ENCODE measurements at regions not wholly inside any gene's neighbourhood (a gene's known extent, or its start where the extent isn't known, plus 50 kb on each side); places are given as distances from the start of the nearest gene placed in this dataset.

- Histone ChIP-seq H3K27me3 (ENCODE audit: insufficient read depth, insufficient read length) (no peaks in the 10 kb centered on the region), H3K4me1 (ENCODE audit: insufficient read depth, insufficient read length) (no peaks in the 10 kb centered on the region), H3K9me3 (ENCODE audit: insufficient read depth, low read length) (no peaks in the 10 kb centered on the region), H3K36me3 (ENCODE audit: insufficient read depth, insufficient read length, low read length) (no peaks in the 10 kb centered on the region), H3K9ac (ENCODE audit: insufficient read length, low read depth) (no peak overlapping the region), H3K4me3 (ENCODE audit: insufficient read length, low read depth) (no peak overlapping the region)
- DNase-seq (ENCODE audit: low read depth, low spot score): no peak
- TF ChIP-seq ZNF274 (IDR thresholded peaks at IDR 0.05; ENCODE audit: low read depth, low read length): no peak
- no peak for TF ChIP-seq YY1 (IDR thresholded peaks at IDR 0.05; ENCODE audit: insufficient read depth, insufficient read length)
- TF ChIP-seq SUZ12 (IDR thresholded peaks at IDR 0.05; ENCODE audit: extremely low read depth, insufficient read depth, insufficient read length): no peak
Measured at GRCh38 chr12:66741919-66742318, 63.0 kb upstream of the GRIP1 start.

GRCh38 chr12:66742508-66743367 is 63.9 kb upstream of the GRIP1 start:
- H3K27me3 ChIP-seq (ENCODE audit: insufficient read depth, insufficient read length): no peaks in the 10 kb centered on the region
- H3K9ac ChIP-seq (ENCODE audit: insufficient read length, low read depth): no peak overlapping the region
- no peak overlapping the region for H3K4me3 ChIP-seq (ENCODE audit: insufficient read length, low read depth)
- no peaks in the 10 kb centered on the region for H3K4me1 ChIP-seq (ENCODE audit: insufficient read depth, insufficient read length)
- H3K36me3 ChIP-seq (ENCODE audit: insufficient read depth, insufficient read length, low read length): no peaks in the 10 kb centered on the region
- TF ChIP-seq SUZ12 (IDR thresholded peaks at IDR 0.05; ENCODE audit: extremely low read depth, insufficient read depth, insufficient read length) (no peak), YY1 (IDR thresholded peaks at IDR 0.05; ENCODE audit: insufficient read depth, insufficient read length) (no peak), ZNF274 (IDR thresholded peaks at IDR 0.05; ENCODE audit: low read depth, low read length) (no peak)
- no peaks in the 10 kb centered on the region for H3K9me3 ChIP-seq (ENCODE audit: insufficient read depth, low read length)
- no peak for DNase-seq (ENCODE audit: low read depth, low spot score)

DNA sequence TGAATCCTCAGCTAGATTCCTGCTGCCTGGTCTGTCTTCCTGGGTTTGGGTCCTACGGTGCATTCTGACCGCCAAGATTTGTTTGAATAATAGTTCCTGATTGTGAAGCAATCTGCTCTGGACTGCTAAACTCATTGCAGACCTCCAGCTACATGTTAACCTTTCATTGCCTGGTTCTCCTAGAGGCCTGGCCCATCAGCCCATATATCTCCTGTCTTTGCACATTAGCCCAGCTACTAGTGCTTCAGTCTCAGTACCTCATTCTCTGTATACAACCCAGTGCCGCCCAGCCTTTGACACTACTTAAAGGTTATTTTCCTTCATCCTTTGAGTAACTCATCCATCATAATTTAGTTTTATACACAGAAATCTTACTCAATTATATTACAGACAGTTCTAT is 65.6 kb upstream of the GRIP1 start:
- H3K4me1 ChIP-seq (ENCODE audit: insufficient read depth, insufficient read length): no peaks in the 10 kb centered on the region
- H3K9ac ChIP-seq (ENCODE audit: insufficient read length, low read depth): no peak overlapping the region
- DNase-seq (ENCODE audit: low read depth, low spot score): no peak
- no peak overlapping the region for H3K4me3 ChIP-seq (ENCODE audit: insufficient read length, low read depth)
- no peaks in the 10 kb centered on the region for H3K9me3 ChIP-seq (ENCODE audit: insufficient read depth, low read length)
- no peaks in the 10 kb centered on the region for H3K27me3 ChIP-seq (ENCODE audit: insufficient read depth, insufficient read length)
- TF ChIP-seq ZNF274 (IDR thresholded peaks at IDR 0.05; ENCODE audit: low read depth, low read length) (no peak), YY1 (IDR thresholded peaks at IDR 0.05; ENCODE audit: insufficient read depth, insufficient read length) (no peak), SUZ12 (IDR thresholded peaks at IDR 0.05; ENCODE audit: extremely low read depth, insufficient read depth, insufficient read length) (no peak)
- no peaks in the 10 kb centered on the region for H3K36me3 ChIP-seq (ENCODE audit: insufficient read depth, insufficient read length, low read length)

- H3K9ac ChIP-seq (ENCODE audit: insufficient read length, low read depth): no peak overlapping the region
- TF ChIP-seq SUZ12 (IDR thresholded peaks at IDR 0.05; ENCODE audit: extremely low read depth, insufficient read depth, insufficient read length) (no peak), ZNF274 (IDR thresholded peaks at IDR 0.05; ENCODE audit: low read depth, low read length) (no peak), YY1 (IDR thresholded peaks at IDR 0.05; ENCODE audit: insufficient read depth, insufficient read length) (no peak)
- H3K27me3 ChIP-seq (ENCODE audit: insufficient read depth, insufficient read length): no peaks in the 10 kb centered on the region
- no peaks in the 10 kb centered on the region for H3K4me1 ChIP-seq (ENCODE audit: insufficient read depth, insufficient read length)
- DNase-seq (ENCODE audit: low read depth, low spot score): no peak
- H3K9me3 ChIP-seq (ENCODE audit: insufficient read depth, low read length): no peaks in the 10 kb centered on the region
- H3K36me3 ChIP-seq (ENCODE audit: insufficient read depth, insufficient read length, low read length): no peaks in the 10 kb centered on the region
- no peak overlapping the region for H3K4me3 ChIP-seq (ENCODE audit: insufficient read length, low read depth)
Measured at GRCh38 chr12:66744956-66745383, 66.1 kb upstream of the GRIP1 start.

- Histone ChIP-seq H3K36me3 (ENCODE audit: insufficient read depth, insufficient read length, low read length) (no peaks in the 10 kb centered on the region), H3K9ac (ENCODE audit: insufficient read length, low read depth) (no peak overlapping the region)
- DNase-seq (ENCODE audit: low read depth, low spot score): no peak
Measured at GRCh38 chr12:66746489-66747201, 67.8 kb upstream of the GRIP1 start.

DNA sequence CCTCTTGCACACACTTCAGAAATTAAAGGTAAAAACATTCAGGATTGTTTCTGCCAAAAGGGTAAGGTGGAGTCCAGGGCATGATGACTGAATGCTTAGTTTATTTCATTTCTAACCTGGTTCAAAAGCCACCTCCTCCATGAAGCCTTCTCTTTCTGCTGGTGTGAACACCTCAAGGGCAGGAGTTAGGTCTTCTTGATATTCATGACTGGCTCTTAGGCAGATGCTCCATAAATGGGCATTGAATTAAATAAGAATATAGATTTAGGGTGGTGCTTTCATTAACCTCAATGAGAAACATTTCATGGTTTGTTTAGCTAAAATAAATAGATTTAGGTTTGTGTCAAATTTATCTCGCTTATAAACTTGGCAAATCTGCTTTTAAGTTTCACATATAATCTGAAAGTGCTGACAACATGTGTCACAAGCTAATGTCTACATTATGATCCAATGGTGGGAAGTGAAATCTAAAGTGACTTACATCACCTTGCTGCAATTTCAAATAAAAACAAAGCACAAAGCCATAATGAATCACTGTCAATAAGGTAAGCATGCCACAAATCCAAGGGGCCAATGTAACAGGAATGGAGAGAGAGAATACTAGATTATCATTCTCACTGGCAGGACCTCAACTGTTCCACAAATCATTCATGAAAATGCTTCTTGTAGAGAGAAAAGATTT is 72.7 kb upstream of the GRIP1 start:
- TF ChIP-seq SUZ12 (IDR thresholded peaks at IDR 0.05; ENCODE audit: extremely low read depth, insufficient read depth, insufficient read length): no peak
- no peak for TF ChIP-seq ZNF274 (IDR thresholded peaks at IDR 0.05; ENCODE audit: low read depth, low read length)
- TF ChIP-seq YY1 (IDR thresholded peaks at IDR 0.05; ENCODE audit: insufficient read depth, insufficient read length): no peak
- no peak overlapping the region for H3K4me3 ChIP-seq (ENCODE audit: insufficient read length, low read depth)
- no peak overlapping the region for H3K9ac ChIP-seq (ENCODE audit: insufficient read length, low read depth)
- no peaks in the 10 kb centered on the region for H3K36me3 ChIP-seq (ENCODE audit: insufficient read depth, insufficient read length, low read length)
- H3K9me3 ChIP-seq (ENCODE audit: insufficient read depth, low read length): no peaks in the 10 kb centered on the region
- no peaks in the 10 kb centered on the region for H3K27me3 ChIP-seq (ENCODE audit: insufficient read depth, insufficient read length)
- H3K4me1 ChIP-seq (ENCODE audit: insufficient read depth, insufficient read length): no peaks in the 10 kb centered on the region
- no peak for DNase-seq (ENCODE audit: low read depth, low spot score)

More at GRCh38 chr12:66746489-66747201, 67.8 kb upstream of the GRIP1 start:
- H3K27me3 ChIP-seq (ENCODE audit: insufficient read depth, insufficient read length): no peaks in the 10 kb centered on the region
- H3K9me3 ChIP-seq (ENCODE audit: insufficient read depth, low read length): no peaks in the 10 kb centered on the region
- TF ChIP-seq YY1 (IDR thresholded peaks at IDR 0.05; ENCODE audit: insufficient read depth, insufficient read length) (no peak), SUZ12 (IDR thresholded peaks at IDR 0.05; ENCODE audit: extremely low read depth, insufficient read depth, insufficient read length) (no peak), ZNF274 (IDR thresholded peaks at IDR 0.05; ENCODE audit: low read depth, low read length) (no peak)
- H3K4me1 ChIP-seq (ENCODE audit: insufficient read depth, insufficient read length): no peaks in the 10 kb centered on the region
- no peak overlapping the region for H3K4me3 ChIP-seq (ENCODE audit: insufficient read length, low read depth)

Data from NT2/D1 (cell line).